ENCODE measurements at regions not wholly inside any gene's neighbourhood (a gene's known extent, or its start where the extent isn't known, plus 50 kb on each side); places are given as distances from the start of the nearest gene placed in this dataset.

GRCh38 chr20:12211361-12211760 is 293.7 kb downstream of the BTBD3 start:
- no peak for TF ChIP-seq CTCF (IDR thresholded peaks at IDR 0.05; ENCODE audit: poor library complexity)
- no peak for TF ChIP-seq EZH2phosphoT487 (IDR thresholded peaks at IDR 0.05; ENCODE audit: low read depth, severe bottlenecking, unreplicated experiment)
- no peak for TF ChIP-seq EZH2 (IDR thresholded peaks at IDR 0.05; ENCODE audit: borderline replicate concordance)

All from hepatocyte (in vitro differentiated cells).